Esophagus squamous epithelium (tissue), 5 donors: ENCODE measurements at regions not wholly inside any gene's neighbourhood (a gene's known extent, or its start where the extent isn't known, plus 50 kb on each side); places are given as distances from the start of the nearest gene placed in this dataset.

Experiments used
- DNase-seq: peaks from one replicate; lab custom pipeline; 2025; lab: John Stamatoyannopoulos, UW
- H3K27ac ChIP-seq, 4 donors: fragments of 200-600 bp; sonication (generic); one replicate each; pipeline ENCODE4 v1.5.1; 2016 to 2019; ENCODE audit warnings: mild to moderate bottlenecking in 1 of 4
- H3K27me3 ChIP-seq, 4 donors: fragments of 200-600 bp; sonication (generic); 1 replicate in 3 of 4; 2 replicates in 1 of 4; pipeline versions ENCODE4 v1.5.1 to v1.6.0; 2017 to 2021; ENCODE audit warnings: antibody characterized with exemption in 1 of 4
- H3K36me3 ChIP-seq, 3 donors: fragments of 200-600 bp; sonication (generic); one replicate each; pipeline ENCODE4 v1.5.1; 2016 to 2019
- H3K4me1 ChIP-seq, 3 donors: fragments of 200-600 bp; sonication (generic); one replicate each; pipeline ENCODE4 v1.5.1; 2017 to 2019
- H3K4me3 ChIP-seq, 4 donors: fragments of 200-600 bp; sonication (generic); 1 replicate in 3 of 4; 2 replicates in 1 of 4; pipeline ENCODE4 v1.5.1; 2016 to 2019; ENCODE audit warnings: mild to moderate bottlenecking in 2 of 4, moderate library complexity in 1 of 4
- H3K9me3 ChIP-seq, 3 donors: fragments of 200-600 bp; sonication (generic); one replicate each; pipeline ENCODE4 v1.5.1; 2016 to 2019
- POLR2A ChIP-seq, 4 donors: fragments of 450-650 bp; IDR thresholded peaks; one replicate each; pipeline ENCODE4 v1.6.1; 2017; ENCODE audit warnings: antibody characterized with exemption in 4 of 4, mild to moderate bottlenecking in 4 of 4, moderate library complexity in 3 of 4
- WGBS, 2 donors: methylation state at CpG; one replicate each; pipeline ENCODE4 v1.1.5; 2018; 5-methylcytosine and 5-hydroxymethylcytosine counted together
- intact Hi-C: fragments of 100-400 bp; cut with DNase I; formaldehyde crosslinking; loops from one replicate; pipeline ENCODE4 v1.15.0; 2022
- TF ChIP-seq, protein P1 (sequence below), 6 experiments: fragments of 450-650 bp in 4 of 6; fragments of 200-600 bp in 2 of 6; sonication (generic) in 2 of 6; IDR thresholded peaks; one replicate each; pipeline ENCODE4 v1.5.1; 2016 to 2019; ENCODE audit warnings: antibody characterized with exemption in 6 of 6, mild to moderate bottlenecking in 4 of 6, moderate library complexity in 4 of 6
- donor health status: DM: yes; HTN: yes; CAD: no.

DNA sequence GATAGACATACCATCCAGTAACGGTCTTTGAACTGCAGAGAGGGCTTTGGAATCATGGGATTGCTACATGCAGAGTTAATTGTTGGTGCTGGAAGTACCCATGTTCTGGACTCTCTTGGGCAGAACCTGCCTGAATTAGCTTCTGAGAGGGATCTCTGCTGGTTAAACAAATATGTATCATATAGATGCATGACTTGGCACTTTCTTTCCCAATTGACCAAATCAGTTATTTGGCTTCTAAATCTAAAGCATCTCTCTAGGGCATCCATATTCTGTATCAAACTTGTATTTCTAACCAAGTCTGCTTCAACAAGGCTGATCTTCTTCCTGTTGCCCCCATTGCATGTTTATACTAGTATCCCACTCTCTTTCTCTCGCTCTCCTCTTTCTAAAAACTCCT, 336.7 kb upstream of the CELF4 start:
- H3K27ac ChIP-seq = no peak overlapping the region

DNA sequence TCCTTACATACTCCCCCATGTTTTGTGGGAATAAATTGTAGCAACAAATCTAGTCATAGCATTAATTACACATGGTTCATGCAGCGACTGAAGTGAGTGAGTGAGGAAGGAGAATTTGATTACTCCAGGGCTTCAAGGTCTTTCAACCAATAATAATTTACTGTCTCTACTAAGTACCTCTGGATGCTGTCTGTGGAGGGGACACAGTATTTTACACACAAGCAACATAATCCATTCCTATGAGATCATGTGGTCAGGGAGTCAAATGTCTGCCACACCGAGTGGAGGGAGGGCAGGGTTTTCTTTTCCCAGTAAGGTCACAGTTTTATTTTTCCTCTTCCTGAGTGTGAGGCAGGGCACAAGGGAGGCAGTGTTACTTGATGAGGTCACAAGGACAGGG, 334.7 kb upstream of the CELF4 start:
- intact Hi-C loops = no loop called here
- 55 to 60% methylated on average over 2 of the region's 2 CpGs for WGBS, 2 donors
- no peaks in the 10 kb centered on the region for H3K9me3 ChIP-seq
- H3K36me3 ChIP-seq = no peaks in the 10 kb centered on the region
- DNase-seq = no peak
- no peak for TF ChIP-seq POLR2A (IDR thresholded peaks at IDR 0.05)
- TF ChIP-seq, protein P1, sequence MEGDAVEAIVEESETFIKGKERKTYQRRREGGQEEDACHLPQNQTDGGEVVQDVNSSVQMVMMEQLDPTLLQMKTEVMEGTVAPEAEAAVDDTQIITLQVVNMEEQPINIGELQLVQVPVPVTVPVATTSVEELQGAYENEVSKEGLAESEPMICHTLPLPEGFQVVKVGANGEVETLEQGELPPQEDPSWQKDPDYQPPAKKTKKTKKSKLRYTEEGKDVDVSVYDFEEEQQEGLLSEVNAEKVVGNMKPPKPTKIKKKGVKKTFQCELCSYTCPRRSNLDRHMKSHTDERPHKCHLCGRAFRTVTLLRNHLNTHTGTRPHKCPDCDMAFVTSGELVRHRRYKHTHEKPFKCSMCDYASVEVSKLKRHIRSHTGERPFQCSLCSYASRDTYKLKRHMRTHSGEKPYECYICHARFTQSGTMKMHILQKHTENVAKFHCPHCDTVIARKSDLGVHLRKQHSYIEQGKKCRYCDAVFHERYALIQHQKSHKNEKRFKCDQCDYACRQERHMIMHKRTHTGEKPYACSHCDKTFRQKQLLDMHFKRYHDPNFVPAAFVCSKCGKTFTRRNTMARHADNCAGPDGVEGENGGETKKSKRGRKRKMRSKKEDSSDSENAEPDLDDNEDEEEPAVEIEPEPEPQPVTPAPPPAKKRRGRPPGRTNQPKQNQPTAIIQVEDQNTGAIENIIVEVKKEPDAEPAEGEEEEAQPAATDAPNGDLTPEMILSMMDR (IDR thresholded peaks at IDR 0.05) = no peak
- H3K4me3 ChIP-seq = no peak overlapping the region
- no peak overlapping the region for H3K27ac ChIP-seq
- H3K4me1 ChIP-seq = no peaks in the 10 kb centered on the region
- no peaks in the 10 kb centered on the region for H3K27me3 ChIP-seq

More for the DNA sequence above, 336.7 kb upstream of the CELF4 start:
- H3K27me3 ChIP-seq = no peaks in the 10 kb centered on the region
- no peak for DNase-seq
- H3K9me3 ChIP-seq = no peaks in the 10 kb centered on the region
- TF ChIP-seq, protein P1 (IDR thresholded peaks at IDR 0.05) = no peak
- no peak for TF ChIP-seq POLR2A (IDR thresholded peaks at IDR 0.05)
- WGBS, 2 donors = 81 to 86% methylated on average over 2 of the region's 2 CpGs
- H3K4me1 ChIP-seq = no peaks in the 10 kb centered on the region
- no peak overlapping the region for H3K4me3 ChIP-seq
- no peaks in the 10 kb centered on the region for H3K36me3 ChIP-seq
- intact Hi-C loops = no loop called here

GRCh38 chr18:37889963-37890362, 324.4 kb upstream of the CELF4 start:
- TF ChIP-seq POLR2A (IDR thresholded peaks at IDR 0.05) = no peak
- TF ChIP-seq, protein P1 (IDR thresholded peaks at IDR 0.05) = no peak
- Histone ChIP-seq H3K36me3 (no peaks in the 10 kb centered on the region), H3K27ac (no peak overlapping the region), H3K4me3 (no peak overlapping the region), H3K9me3 (no peaks in the 10 kb centered on the region), H3K27me3 (no peaks in the 10 kb centered on the region), H3K4me1 (no peaks in the 10 kb centered on the region)
- intact Hi-C loops = no loop called here
- WGBS, 2 donors = 68 to 80% methylated on average over 5 of the region's 5 CpGs
- no peak for DNase-seq

DNA sequence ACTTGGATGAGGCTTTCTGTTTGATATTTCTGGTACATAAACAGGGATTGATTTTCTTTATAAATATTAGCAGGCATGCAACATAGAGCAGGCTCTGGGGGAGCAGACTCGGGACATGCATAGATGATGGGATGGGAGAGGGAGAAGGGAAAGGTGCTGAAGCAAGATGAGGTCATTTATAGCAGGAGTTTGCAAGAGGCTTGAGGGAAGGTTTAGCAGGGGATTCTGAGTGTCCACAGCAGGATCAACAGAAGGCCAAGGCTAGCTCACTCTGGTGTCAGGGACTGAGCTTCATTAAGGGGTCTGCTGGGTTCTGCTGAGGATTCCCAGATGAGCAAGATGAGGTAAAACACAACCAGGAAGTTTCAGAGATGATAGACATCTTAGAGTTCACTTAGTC, 309.1 kb upstream of the CELF4 start:
- WGBS, 2 donors = 69 to 82% methylated on average over 1 of the region's 1 CpG
- intact Hi-C loops = no loop called here
- Histone ChIP-seq H3K36me3 (no peaks in the 10 kb centered on the region), H3K9me3 (no peaks in the 10 kb centered on the region), H3K4me1 (no peaks in the 10 kb centered on the region), H3K27ac (no peak overlapping the region), H3K27me3 (no peaks in the 10 kb centered on the region), H3K4me3 (no peak overlapping the region)
- TF ChIP-seq, protein P1 (IDR thresholded peaks at IDR 0.05) = no peak
- TF ChIP-seq POLR2A (IDR thresholded peaks at IDR 0.05) = no peak
- DNase-seq = no peak

DNA sequence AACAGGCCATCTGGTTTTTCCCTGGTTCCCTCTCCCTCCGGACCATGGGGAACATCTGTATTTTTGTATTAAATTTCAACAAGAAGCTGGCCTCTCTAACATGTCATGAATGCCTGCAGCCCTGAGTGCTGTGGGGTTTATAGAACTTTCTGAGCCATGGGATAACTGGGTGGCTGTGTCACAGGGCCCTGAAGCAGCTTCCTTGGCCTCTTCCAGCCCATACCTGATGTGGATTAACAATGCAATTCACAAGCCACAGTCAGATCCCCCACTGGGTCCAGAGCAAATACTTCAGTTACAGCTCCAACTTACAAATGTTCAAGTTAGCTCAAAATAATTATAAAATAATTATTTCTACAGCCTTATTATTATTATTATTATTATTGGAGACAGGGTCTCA, 307.8 kb upstream of the CELF4 start:
- Histone ChIP-seq H3K4me3 (no peak overlapping the region), H3K27me3 (no peaks in the 10 kb centered on the region), H3K27ac (no peak overlapping the region), H3K36me3 (no peaks in the 10 kb centered on the region), H3K4me1 (no peaks in the 10 kb centered on the region), H3K9me3 (no peaks in the 10 kb centered on the region)
- intact Hi-C loops = no loop called here
- TF ChIP-seq POLR2A (IDR thresholded peaks at IDR 0.05) = no peak
- TF ChIP-seq, protein P1 (IDR thresholded peaks at IDR 0.05) = no peak
- no peak for DNase-seq
- 75 to 93% methylated on average over 1 of the region's 1 CpG for WGBS, 2 donors
